DMS153 treated with DMSO at 0.1 percent for 48 hours (cell line): ENCODE measurements at regions not wholly inside any gene's neighbourhood (a gene's known extent, or its start where the extent isn't known, plus 50 kb on each side); places are given as distances from the start of the nearest gene placed in this dataset.
"Not testable (repeated sequence)": the region's sequence is repeated elsewhere in the genome, so short reads cannot be mapped to it uniquely, and the experiment has no call there.

ENCODE experiments used
- DNase-seq: peaks from one replicate; lab custom pipeline; 2025; ENCODE audit not compliant: unreplicated experiment; lab: John Stamatoyannopoulos, UW

GRCh38 chr2:39487398-39488250, 50.5 kb upstream of the MAP4K3 start:
- no peak for DNase-seq

- no peak for DNase-seq
Measured at GRCh38 chr2:39488450-39488849, 51.4 kb upstream of the MAP4K3 start.

- DNase-seq, result no peak
Measured at GRCh38 chr2:39490586-39490985, 53.5 kb upstream of the MAP4K3 start.

- no peak for DNase-seq
Measured at GRCh38 chr2:39491653-39492052, 54.6 kb upstream of the MAP4K3 start.

- DNase-seq, result no peak
Measured at GRCh38 chr2:39492095-39492590, 55.1 kb upstream of the MAP4K3 start.

GRCh38 chr2:39492716-39493115, 55.6 kb upstream of the MAP4K3 start:
- DNase-seq, result no peak

- no peak for DNase-seq
Measured at GRCh38 chr2:39494784-39495251, 57.7 kb upstream of the MAP4K3 start.

- DNase-seq, result no peak
Measured at GRCh38 chr2:39497082-39497801, 60.2 kb upstream of the MAP4K3 start.

GRCh38 chr2:39498176-39498575, 61.1 kb upstream of the MAP4K3 start:
- DNase-seq, result not testable (repeated sequence)

- DNase-seq, result no peak
Measured at GRCh38 chr2:39498786-39499185, 61.7 kb upstream of the MAP4K3 start.

GRCh38 chr2:39499336-39499735, 62.3 kb upstream of the MAP4K3 start:
- DNase-seq, result no peak

GRCh38 chr2:39501412-39501811, 64.3 kb upstream of the MAP4K3 start:
- no peak for DNase-seq

GRCh38 chr2:39503277-39503676, 66.2 kb upstream of the MAP4K3 start:
- DNase-seq, result no peak

- DNase-seq, result no peak
Measured at GRCh38 chr2:39504790-39505335, 67.8 kb upstream of the MAP4K3 start.

GRCh38 chr2:39506215-39506614, 69.1 kb upstream of the MAP4K3 start:
- no peak for DNase-seq

GRCh38 chr2:39508198-39508597, 71.1 kb upstream of the MAP4K3 start:
- no peak for DNase-seq

GRCh38 chr2:39510140-39510539, 73.1 kb upstream of the MAP4K3 start:
- no peak for DNase-seq

- no peak for DNase-seq
Measured at GRCh38 chr2:39511219-39511604, 74.1 kb upstream of the MAP4K3 start.

GRCh38 chr2:39511605-39512433, 74.7 kb upstream of the MAP4K3 start:
- no peak for DNase-seq

- no peak for DNase-seq
Measured at GRCh38 chr2:39512434-39512935, 75.4 kb upstream of the MAP4K3 start.

GRCh38 chr2:39512941-39513340, 75.9 kb upstream of the MAP4K3 start:
- DNase-seq, result no peak
